KMS-11 (cell line): ENCODE measurements at regions not wholly inside any gene's neighbourhood (a gene's known extent, or its start where the extent isn't known, plus 50 kb on each side); places are given as distances from the start of the nearest gene placed in this dataset.

ENCODE experiments used
- H2AFZ ChIP-seq: fragments of 200-600 bp; sonication (generic); 2 replicates; pipeline ENCODE4 v1.6.1; 2016; ENCODE audit warnings: antibody characterized with exemption, mixed run types, low read depth
- H3K27ac ChIP-seq: fragments of 200-600 bp; sonication (generic); 2 replicates; pipeline ENCODE4 v1.6.1; 2016; ENCODE audit warnings: mild to moderate bottlenecking, mixed run types
- H3K27me3 ChIP-seq: fragments of 200-600 bp; sonication (generic); 2 replicates; pipeline ENCODE4 v1.6.1; 2017; ENCODE audit warnings: mild to moderate bottlenecking, low read depth, mixed run types, moderate library complexity; ENCODE audit not compliant: insufficient read depth
- H3K36me3 ChIP-seq: fragments of 200-600 bp; sonication (generic); 2 replicates; pipeline ENCODE4 v1.6.1; 2017; ENCODE audit warnings: mild to moderate bottlenecking, mixed run types; ENCODE audit not compliant: insufficient read depth
- H3K4me1 ChIP-seq: fragments of 200-600 bp; sonication (generic); 2 replicates; pipeline ENCODE4 v1.6.1; 2016; ENCODE audit warnings: mild to moderate bottlenecking, low read depth, mixed run types; ENCODE audit not compliant: poor library complexity, severe bottlenecking
- H3K4me2 ChIP-seq: fragments of 200-600 bp; sonication (generic); 2 replicates; pipeline ENCODE4 v1.7.0; 2016; ENCODE audit warnings: mild to moderate bottlenecking, mixed run types
- H3K4me3 ChIP-seq: fragments of 200-600 bp; sonication (generic); IDR thresholded peaks from 2 replicates; pipeline ENCODE4 v1.6.1; 2017; ENCODE audit warnings: low read depth, low read length, mixed read lengths; ENCODE audit not compliant: insufficient read depth
- H3K79me2 ChIP-seq: fragments of 200-600 bp; sonication (generic); 2 replicates; pipeline ENCODE4 v1.6.1; 2016; ENCODE audit warnings: low read depth, mixed run types; ENCODE audit not compliant: insufficient read depth
- H3K9ac ChIP-seq: fragments of 200-600 bp; sonication (generic); 2 replicates; pipeline ENCODE4 v1.6.1; 2016; ENCODE audit warnings: mild to moderate bottlenecking, mixed run types
- H4K20me1 ChIP-seq: fragments of 200-600 bp; sonication (generic); 2 replicates; pipeline ENCODE4 v1.6.1; 2016; ENCODE audit warnings: mild to moderate bottlenecking, mixed run types; ENCODE audit not compliant: insufficient read depth
- CTCF ChIP-seq: fragments of 200-600 bp; sonication (generic); conservative IDR thresholded peaks from 2 replicates; pipeline ENCODE4 v1.6.1; 2017; ENCODE audit warnings: low read depth, mild to moderate bottlenecking, antibody characterized with exemption, low read length, moderate library complexity, mixed read lengths

- Histone ChIP-seq H4K20me1 (no peaks in the 10 kb centered on the region), H2AFZ (no peak overlapping the region), H3K9ac (no peak overlapping the region), H3K27me3 (no peaks in the 10 kb centered on the region), H3K4me1 (no peaks in the 10 kb centered on the region), H3K79me2 (no peaks in the 10 kb centered on the region), H3K4me3 (no peak overlapping the region), H3K36me3 (no peaks in the 10 kb centered on the region), H3K4me2 (no peak overlapping the region), H3K27ac (no peak overlapping the region)
- no peak for TF ChIP-seq CTCF
These were observed 59.6 kb downstream of the BARX1 start for GRCh38 chr9:93895535-93895934.

GRCh38 chr9:93894691-93895079 is 60.5 kb downstream of the BARX1 start:
- Histone ChIP-seq H3K27ac (no peak overlapping the region), H3K4me2 (no peak overlapping the region), H3K4me1 (no peaks in the 10 kb centered on the region), H2AFZ (no peak overlapping the region), H3K79me2 (no peaks in the 10 kb centered on the region), H3K27me3 (no peaks in the 10 kb centered on the region), H3K36me3 (no peaks in the 10 kb centered on the region), H3K4me3 (no peak overlapping the region), H3K9ac (no peak overlapping the region), H4K20me1 (no peaks in the 10 kb centered on the region)
- no peak for TF ChIP-seq CTCF

GRCh38 chr9:93893899-93894690 is 61.1 kb downstream of the BARX1 start:
- no peak for TF ChIP-seq CTCF
- no peaks in the 10 kb centered on the region for H3K4me1 ChIP-seq
- no peak overlapping the region for H2AFZ ChIP-seq
- H3K9ac ChIP-seq = no peak overlapping the region
- H3K36me3 ChIP-seq = no peaks in the 10 kb centered on the region
- no peak overlapping the region for H3K4me3 ChIP-seq
- no peaks in the 10 kb centered on the region for H4K20me1 ChIP-seq
- H3K27me3 ChIP-seq = no peaks in the 10 kb centered on the region
- H3K4me2 ChIP-seq = no peak overlapping the region
- no peaks in the 10 kb centered on the region for H3K79me2 ChIP-seq
- no peak overlapping the region for H3K27ac ChIP-seq

- no peak overlapping the region for H3K27ac ChIP-seq
- no peaks in the 10 kb centered on the region for H3K79me2 ChIP-seq
- H3K27me3 ChIP-seq = no peaks in the 10 kb centered on the region
- H3K4me1 ChIP-seq = no peaks in the 10 kb centered on the region
- no peak overlapping the region for H3K4me3 ChIP-seq
- TF ChIP-seq CTCF = no peak
- no peak overlapping the region for H2AFZ ChIP-seq
- H3K9ac ChIP-seq = no peak overlapping the region
- no peaks in the 10 kb centered on the region for H4K20me1 ChIP-seq
- H3K36me3 ChIP-seq = no peaks in the 10 kb centered on the region
- H3K4me2 ChIP-seq = no peak overlapping the region
These were observed 62.0 kb downstream of the BARX1 start for GRCh38 chr9:93893194-93893593.
